Colonic mucosa (tissue), 4 donors: ENCODE measurements at regions not wholly inside any gene's neighbourhood (a gene's known extent, or its start where the extent isn't known, plus 50 kb on each side); places are given as distances from the start of the nearest gene placed in this dataset.

Experiments used
- DNase-seq: peaks from one replicate; pipeline ENCODE4 v3.0.0-alpha.2; 2020
- H3K27ac ChIP-seq: fragments of 200-600 bp; one replicate; pipeline ENCODE4 v1.8.0; 2021
- H3K27me3 ChIP-seq: fragments of 200-600 bp; one replicate; pipeline ENCODE4 v1.8.0; 2021
- H3K36me3 ChIP-seq: fragments of 200-600 bp; one replicate; pipeline ENCODE4 v1.8.0; 2021
- H3K4me1 ChIP-seq: fragments of 200-600 bp; one replicate; pipeline ENCODE4 v1.8.0; 2021; ENCODE audit warnings: mild to moderate bottlenecking
- H3K4me3 ChIP-seq: fragments of 200-600 bp; one replicate; pipeline ENCODE4 v1.8.0; 2021
- H3K9ac ChIP-seq, 2 donors: one replicate each; pipeline ENCODE4 v1.7.0; 2013; ENCODE audit warnings: control low read depth in 2 of 2, low read depth in 2 of 2, low read length in 2 of 2
- H3K9me3 ChIP-seq: fragments of 200-600 bp; one replicate; pipeline ENCODE4 v1.8.0; 2021
- intact Hi-C: fragments of 100-400 bp; cut with DNase I; formaldehyde crosslinking; loops from one replicate; pipeline ENCODE4 v1.14.1; 2022
- TF ChIP-seq, protein P1 (sequence below): fragments of 200-600 bp; IDR thresholded peaks from one replicate; pipeline ENCODE4 v1.8.0; 2022; ENCODE audit warnings: antibody characterized with exemption, mild to moderate bottlenecking
- donor health status: healthy.
- donor health status: DM: no; HTN: no; CAD: no.
- donor health status: DM: no; HTN: no; CAD: no.

DNA sequence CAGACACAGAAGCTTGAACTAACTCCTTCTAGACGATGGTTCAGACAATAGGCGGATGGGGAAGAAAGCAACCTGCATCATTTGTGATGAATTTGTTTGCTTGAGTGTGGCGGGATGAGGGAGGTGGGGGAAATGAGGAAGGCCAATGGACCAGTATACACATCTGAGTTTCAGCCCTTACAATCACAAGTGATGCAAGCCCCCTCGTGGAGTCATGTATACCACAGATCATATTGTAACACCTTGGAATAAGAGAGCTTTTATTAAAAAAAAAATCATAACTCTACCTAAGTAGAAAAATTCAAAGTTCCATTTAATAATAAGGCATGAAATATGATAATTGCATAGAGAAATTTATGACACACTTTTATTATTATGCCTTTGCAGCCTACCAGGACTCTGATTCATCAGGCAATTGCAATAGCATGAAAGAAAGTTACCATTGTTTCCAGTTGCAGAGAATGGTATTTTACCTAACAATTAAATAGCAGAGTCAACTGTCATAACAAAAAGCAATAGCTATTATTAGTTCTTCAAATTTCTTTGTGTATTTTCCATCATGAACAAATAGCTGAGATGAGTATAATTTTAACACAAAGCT, 230.2 kb upstream of the AKR1E2 start:
- H3K27me3 ChIP-seq: no peaks in the 10 kb centered on the region

DNA sequence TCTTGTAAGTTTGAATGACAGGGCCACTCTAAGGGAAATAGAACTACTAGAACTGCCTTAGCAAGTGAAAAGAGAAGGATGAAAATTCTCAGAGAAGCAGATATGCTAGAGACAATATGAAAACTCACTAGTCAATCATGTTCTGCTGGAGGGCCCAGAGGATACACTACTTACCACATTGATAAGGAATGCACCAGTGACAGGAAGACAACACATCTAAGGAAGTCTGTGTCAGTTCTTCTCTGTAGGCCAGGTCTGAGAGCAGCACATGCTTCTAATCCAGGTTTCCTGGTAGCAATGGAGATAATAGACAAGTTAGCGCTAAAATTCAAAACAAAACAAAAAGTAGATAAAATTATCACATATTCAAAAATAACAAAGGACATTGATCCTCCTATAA, 235.2 kb upstream of the AKR1E2 start:
- no peaks in the 10 kb centered on the region for H3K36me3 ChIP-seq
- no peaks in the 10 kb centered on the region for H3K9me3 ChIP-seq
- no peak overlapping the region for H3K4me3 ChIP-seq
- H3K27ac ChIP-seq: no peak overlapping the region
- no peak for DNase-seq
- TF ChIP-seq, protein P1, sequence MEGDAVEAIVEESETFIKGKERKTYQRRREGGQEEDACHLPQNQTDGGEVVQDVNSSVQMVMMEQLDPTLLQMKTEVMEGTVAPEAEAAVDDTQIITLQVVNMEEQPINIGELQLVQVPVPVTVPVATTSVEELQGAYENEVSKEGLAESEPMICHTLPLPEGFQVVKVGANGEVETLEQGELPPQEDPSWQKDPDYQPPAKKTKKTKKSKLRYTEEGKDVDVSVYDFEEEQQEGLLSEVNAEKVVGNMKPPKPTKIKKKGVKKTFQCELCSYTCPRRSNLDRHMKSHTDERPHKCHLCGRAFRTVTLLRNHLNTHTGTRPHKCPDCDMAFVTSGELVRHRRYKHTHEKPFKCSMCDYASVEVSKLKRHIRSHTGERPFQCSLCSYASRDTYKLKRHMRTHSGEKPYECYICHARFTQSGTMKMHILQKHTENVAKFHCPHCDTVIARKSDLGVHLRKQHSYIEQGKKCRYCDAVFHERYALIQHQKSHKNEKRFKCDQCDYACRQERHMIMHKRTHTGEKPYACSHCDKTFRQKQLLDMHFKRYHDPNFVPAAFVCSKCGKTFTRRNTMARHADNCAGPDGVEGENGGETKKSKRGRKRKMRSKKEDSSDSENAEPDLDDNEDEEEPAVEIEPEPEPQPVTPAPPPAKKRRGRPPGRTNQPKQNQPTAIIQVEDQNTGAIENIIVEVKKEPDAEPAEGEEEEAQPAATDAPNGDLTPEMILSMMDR: no peak
- no peaks in the 10 kb centered on the region for H3K27me3 ChIP-seq
- no peak overlapping the region for H3K9ac ChIP-seq
- intact Hi-C loops: no loop called here
- H3K4me1 ChIP-seq: no peaks in the 10 kb centered on the region

More for the DNA sequence above, 230.2 kb upstream of the AKR1E2 start:
- no peaks in the 10 kb centered on the region for H3K36me3 ChIP-seq
- intact Hi-C loops: no loop called here
- TF ChIP-seq, protein P1: no peak
- H3K4me1 ChIP-seq: no peaks in the 10 kb centered on the region
- no peak overlapping the region for H3K9ac ChIP-seq
- no peak overlapping the region for H3K4me3 ChIP-seq
- no peaks in the 10 kb centered on the region for H3K9me3 ChIP-seq
- DNase-seq: no peak
- H3K27ac ChIP-seq: no peak overlapping the region

DNA sequence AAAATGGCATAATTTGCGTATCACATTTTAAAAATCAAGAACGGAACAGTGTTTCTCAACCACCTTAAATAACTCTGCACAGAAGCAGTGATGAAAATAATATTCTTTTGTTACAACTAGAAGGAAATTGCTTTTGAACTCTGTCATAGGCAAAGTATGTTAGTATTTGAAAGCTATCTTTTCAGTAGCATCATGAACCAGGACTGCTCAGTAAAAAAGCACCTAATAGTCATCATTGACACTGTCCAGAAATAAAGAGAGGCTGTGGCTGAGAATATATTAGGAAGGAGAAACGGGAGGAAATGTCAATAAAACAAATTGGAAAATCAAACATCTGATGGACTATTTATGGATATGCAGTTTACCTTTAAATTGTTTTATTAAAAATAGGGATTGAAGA, 237.2 kb upstream of the AKR1E2 start:
- H3K36me3 ChIP-seq: no peaks in the 10 kb centered on the region
- H3K9me3 ChIP-seq: no peaks in the 10 kb centered on the region
- H3K27ac ChIP-seq: no peak overlapping the region
- H3K4me1 ChIP-seq: no peaks in the 10 kb centered on the region
- TF ChIP-seq, protein P1: no peak
- H3K9ac ChIP-seq: no peak overlapping the region
- no peak for DNase-seq
- no peaks in the 10 kb centered on the region for H3K27me3 ChIP-seq
- H3K4me3 ChIP-seq: no peak overlapping the region
- intact Hi-C loops: no loop called here

DNA sequence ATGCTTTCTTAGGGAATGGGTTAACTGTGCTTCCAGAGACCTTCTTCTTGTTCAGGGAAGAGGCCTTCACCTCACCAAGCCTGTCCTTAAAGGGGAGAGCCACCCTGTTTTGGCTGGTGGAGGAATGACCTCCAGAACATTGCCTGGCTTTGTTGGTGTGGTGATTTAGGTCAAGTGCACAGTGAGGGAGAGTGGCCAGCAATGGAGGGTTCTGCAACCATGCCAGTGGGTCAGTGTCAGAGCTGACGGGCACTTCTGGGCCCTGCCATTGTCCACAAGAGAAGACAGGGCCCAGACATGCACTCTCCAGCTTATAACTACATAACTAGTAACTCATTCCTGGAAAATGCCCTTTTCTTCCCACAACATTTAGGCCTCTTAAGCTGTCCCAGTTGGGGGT, 238.5 kb upstream of the AKR1E2 start:
- Histone ChIP-seq H3K9me3 (no peaks in the 10 kb centered on the region), H3K36me3 (no peaks in the 10 kb centered on the region), H3K9ac (no peak overlapping the region), H3K27ac (no peak overlapping the region), H3K4me1 (no peaks in the 10 kb centered on the region), H3K4me3 (no peak overlapping the region), H3K27me3 (no peaks in the 10 kb centered on the region)
- TF ChIP-seq, protein P1: no peak
- intact Hi-C loops: no loop called here
- DNase-seq: no peak

DNA sequence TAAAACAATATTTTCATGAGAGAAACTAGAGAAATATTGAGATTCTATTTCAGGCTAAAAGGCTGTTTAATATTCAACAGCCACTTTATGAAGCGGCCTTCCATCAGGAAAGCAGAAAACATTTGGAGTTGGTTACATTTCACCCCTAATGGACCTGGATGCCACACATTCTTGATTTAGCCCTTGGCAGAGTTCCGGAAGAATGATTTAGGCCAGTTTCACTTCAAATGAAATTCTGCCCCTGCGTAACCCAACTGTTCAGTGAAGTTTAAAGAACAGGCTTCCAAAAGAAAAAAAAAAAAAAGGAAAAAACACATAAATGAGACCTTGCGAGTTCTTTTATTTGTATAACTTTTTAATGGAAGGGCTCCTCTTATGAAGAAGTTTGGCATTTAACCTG, 239.2 kb upstream of the AKR1E2 start:
- TF ChIP-seq, protein P1: no peak
- Histone ChIP-seq H3K9me3 (no peaks in the 10 kb centered on the region), H3K36me3 (no peaks in the 10 kb centered on the region), H3K4me3 (no peak overlapping the region), H3K27me3 (no peaks in the 10 kb centered on the region), H3K9ac (no peak overlapping the region), H3K27ac (no peak overlapping the region), H3K4me1 (no peaks in the 10 kb centered on the region)
- no peak for DNase-seq
- intact Hi-C loops: no loop called here
